ENCODE measurements at regions not wholly inside any gene's neighbourhood (a gene's known extent, or its start where the extent isn't known, plus 50 kb on each side); places are given as distances from the start of the nearest gene placed in this dataset.

- Mint-ChIP-seq H3K27ac (ENCODE audit: unreplicated experiment) (no peak overlapping the region), H3K36me3 (ENCODE audit: unreplicated experiment) (no peaks in the 10 kb centered on the region), H3K27me3 (ENCODE audit: unreplicated experiment) (no peaks in the 10 kb centered on the region), H3K4me1 (ENCODE audit: unreplicated experiment) (no peaks in the 10 kb centered on the region), H3K4me3 (ENCODE audit: unreplicated experiment) (no peak overlapping the region), H3K9me3 (ENCODE audit: unreplicated experiment) (peaks cover 4% of the 10 kb centered on the region)
- TF ChIP-seq CTCF (IDR thresholded peaks at IDR 0.05): no peak
- DNase-seq (ENCODE audit: extremely low spot score, unreplicated experiment): no peak
Observed at GRCh38 chr9:74348777-74349176, 148.4 kb upstream of the RORB start.

- H3K36me3 Mint-ChIP-seq (ENCODE audit: unreplicated experiment): no peaks in the 10 kb centered on the region
- TF ChIP-seq CTCF (IDR thresholded peaks at IDR 0.05): no peak
- no peak overlapping the region for H3K27ac Mint-ChIP-seq (ENCODE audit: unreplicated experiment)
- H3K9me3 Mint-ChIP-seq (ENCODE audit: unreplicated experiment): peaks cover 4% of the 10 kb centered on the region
- H3K4me3 Mint-ChIP-seq (ENCODE audit: unreplicated experiment): no peak overlapping the region
- H3K4me1 Mint-ChIP-seq (ENCODE audit: unreplicated experiment): no peaks in the 10 kb centered on the region
- no peaks in the 10 kb centered on the region for H3K27me3 Mint-ChIP-seq (ENCODE audit: unreplicated experiment)
- no peak for DNase-seq (ENCODE audit: extremely low spot score, unreplicated experiment)
Observed at GRCh38 chr9:74355107-74355506, 142.0 kb upstream of the RORB start.

- DNase-seq (ENCODE audit: extremely low spot score, unreplicated experiment): no peak
- Mint-ChIP-seq H3K27me3 (ENCODE audit: unreplicated experiment) (no peaks in the 10 kb centered on the region), H3K4me1 (ENCODE audit: unreplicated experiment) (no peaks in the 10 kb centered on the region), H3K4me3 (ENCODE audit: unreplicated experiment) (no peak overlapping the region), H3K36me3 (ENCODE audit: unreplicated experiment) (no peaks in the 10 kb centered on the region), H3K9me3 (ENCODE audit: unreplicated experiment) (no peaks in the 10 kb centered on the region), H3K27ac (ENCODE audit: unreplicated experiment) (no peak overlapping the region)
- no peak for TF ChIP-seq CTCF (IDR thresholded peaks at IDR 0.05)
Observed at GRCh38 chr9:74357577-74357976, 139.6 kb upstream of the RORB start.

- H3K36me3 Mint-ChIP-seq (ENCODE audit: unreplicated experiment): no peaks in the 10 kb centered on the region
- DNase-seq (ENCODE audit: extremely low spot score, unreplicated experiment): no peak
- H3K27me3 Mint-ChIP-seq (ENCODE audit: unreplicated experiment): no peaks in the 10 kb centered on the region
- no peaks in the 10 kb centered on the region for H3K4me1 Mint-ChIP-seq (ENCODE audit: unreplicated experiment)
- H3K4me3 Mint-ChIP-seq (ENCODE audit: unreplicated experiment): no peak overlapping the region
- TF ChIP-seq CTCF (IDR thresholded peaks at IDR 0.05): no peak
- no peak overlapping the region for H3K27ac Mint-ChIP-seq (ENCODE audit: unreplicated experiment)
- H3K9me3 Mint-ChIP-seq (ENCODE audit: unreplicated experiment): no peaks in the 10 kb centered on the region
Observed at GRCh38 chr9:74358959-74359358, 138.2 kb upstream of the RORB start.

- Mint-ChIP-seq H3K9me3 (ENCODE audit: unreplicated experiment) (peaks cover 4% of the 10 kb centered on the region), H3K36me3 (ENCODE audit: unreplicated experiment) (no peaks in the 10 kb centered on the region), H3K27ac (ENCODE audit: unreplicated experiment) (no peak overlapping the region), H3K4me1 (ENCODE audit: unreplicated experiment) (no peaks in the 10 kb centered on the region), H3K27me3 (ENCODE audit: unreplicated experiment) (no peaks in the 10 kb centered on the region), H3K4me3 (ENCODE audit: unreplicated experiment) (no peak overlapping the region)
- DNase-seq (ENCODE audit: extremely low spot score, unreplicated experiment): no peak
- no peak for TF ChIP-seq CTCF (IDR thresholded peaks at IDR 0.05)
Observed at GRCh38 chr9:74361508-74361907, 135.6 kb upstream of the RORB start.
